NCI-H2029 (cell line): ENCODE measurements at regions not wholly inside any gene's neighbourhood (a gene's known extent, or its start where the extent isn't known, plus 50 kb on each side); places are given as distances from the start of the nearest gene placed in this dataset.

Experiments
- DNase-seq: peaks from one replicate; lab custom pipeline; 2025; lab: John Stamatoyannopoulos, UW

DNA sequence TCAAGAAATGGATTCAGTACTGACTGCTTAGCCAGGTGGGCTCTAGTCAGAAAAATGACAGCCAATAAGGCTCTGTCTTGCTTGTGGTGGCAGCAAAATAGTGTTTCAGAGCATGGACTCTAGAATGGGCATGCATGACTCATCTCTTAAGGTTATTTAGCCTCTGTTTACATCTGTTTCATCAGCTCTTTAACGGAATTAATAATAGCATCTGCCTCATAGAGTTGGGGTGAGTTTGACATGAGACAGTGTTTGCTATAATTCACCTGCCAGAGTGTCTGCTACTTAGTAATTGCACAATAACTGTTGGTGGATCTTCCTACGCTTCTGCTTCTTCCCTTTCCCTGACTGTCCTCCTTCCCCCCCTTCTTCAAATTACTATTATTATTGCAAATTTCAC lies 350.4 kb upstream of the SEMA6D start:
- DNase-seq, result no peak

GRCh38 chr15:47367726-47368390 lies 349.4 kb upstream of the SEMA6D start:
- no peak for DNase-seq

DNA sequence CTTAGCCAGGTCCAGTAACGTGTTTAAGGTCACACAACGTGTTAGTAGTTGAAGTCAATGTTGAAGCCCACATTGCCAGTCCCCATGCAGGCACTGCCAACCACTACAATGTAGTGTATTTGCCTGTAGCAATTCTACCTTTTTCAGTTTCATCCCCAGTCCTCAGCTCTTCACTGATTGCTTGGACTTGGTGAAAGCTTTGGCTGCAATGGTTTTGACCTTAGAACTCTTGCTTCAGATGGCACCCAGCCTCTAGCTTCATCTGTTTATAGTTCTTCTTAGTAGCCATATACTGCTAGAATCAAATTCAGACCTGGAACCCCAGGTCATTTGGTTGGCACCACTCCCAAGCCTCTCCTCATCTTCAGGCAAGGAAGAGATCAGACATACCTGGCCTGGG lies 345.4 kb upstream of the SEMA6D start:
- no peak for DNase-seq

DNA sequence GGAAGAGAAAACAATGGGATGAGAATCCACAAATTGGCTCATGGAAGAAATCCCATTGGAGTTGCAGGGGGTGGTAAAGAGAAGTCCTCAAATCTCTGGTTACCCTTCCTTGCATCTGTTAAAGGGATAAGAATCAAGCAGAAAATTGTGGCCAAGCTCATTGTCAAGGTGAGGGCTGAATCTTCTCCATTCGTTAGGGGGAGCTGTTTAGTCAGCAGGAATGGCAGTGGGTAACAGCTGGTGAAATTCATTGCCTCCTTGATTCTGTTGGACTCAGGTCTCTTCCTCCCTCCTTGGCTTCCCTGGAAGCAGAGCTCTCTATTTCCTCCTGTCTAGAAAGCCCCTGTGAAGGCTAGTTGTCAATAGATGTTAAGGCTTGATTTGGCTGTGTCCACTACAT lies 343.1 kb upstream of the SEMA6D start:
- DNase-seq, result no peak

DNA sequence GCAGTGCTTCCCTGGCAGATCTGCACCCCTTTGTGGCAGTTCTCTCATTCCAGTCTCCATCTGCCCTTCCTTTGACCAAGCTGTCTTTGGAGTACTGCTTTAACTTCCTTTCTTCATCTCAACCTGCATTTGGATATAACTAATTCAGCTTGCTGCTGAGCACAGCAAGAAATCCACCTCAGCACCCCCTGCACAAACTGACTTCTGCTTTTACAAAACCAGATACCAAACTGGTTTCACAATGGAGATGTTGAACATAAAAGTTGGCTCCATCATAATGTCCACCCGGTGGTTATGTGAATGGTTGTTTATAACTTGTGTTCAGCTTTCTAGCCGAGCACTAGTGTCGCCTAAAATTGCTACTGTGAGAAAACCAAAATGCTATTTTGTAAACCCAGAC lies 341.1 kb upstream of the SEMA6D start:
- no peak for DNase-seq

- DNase-seq, result no peak
Observed at GRCh38 chr15:47377465-47377864, 339.8 kb upstream of the SEMA6D start.

DNA sequence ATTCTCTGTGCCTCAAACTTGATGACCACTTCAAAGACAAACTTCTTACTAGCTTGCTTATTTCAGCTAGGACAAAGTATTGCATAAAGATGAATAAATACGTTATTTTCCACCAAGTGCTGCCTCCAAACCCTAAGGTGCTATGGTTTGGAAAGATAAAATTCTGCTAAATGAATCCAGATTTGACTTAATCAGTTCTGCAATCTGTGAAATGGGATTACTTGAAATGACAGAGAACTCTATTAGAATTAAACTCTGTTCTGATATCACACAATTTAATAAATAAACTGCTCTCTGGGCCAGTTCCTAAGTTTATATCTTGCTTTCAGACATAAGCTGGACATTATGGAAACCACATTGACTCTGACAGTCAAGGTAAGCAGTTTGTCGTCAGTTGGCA lies 338.8 kb upstream of the SEMA6D start:
- no peak for DNase-seq

- no peak for DNase-seq
Observed at GRCh38 chr15:47383102-47383501, 334.2 kb upstream of the SEMA6D start.

GRCh38 chr15:47383801-47384200 lies 333.5 kb upstream of the SEMA6D start:
- DNase-seq, result no peak

- DNase-seq, result no peak
Observed at GRCh38 chr15:47384341-47384740, 333.0 kb upstream of the SEMA6D start.

- no peak for DNase-seq
Observed at GRCh38 chr15:47384776-47385175, 332.5 kb upstream of the SEMA6D start.

DNA sequence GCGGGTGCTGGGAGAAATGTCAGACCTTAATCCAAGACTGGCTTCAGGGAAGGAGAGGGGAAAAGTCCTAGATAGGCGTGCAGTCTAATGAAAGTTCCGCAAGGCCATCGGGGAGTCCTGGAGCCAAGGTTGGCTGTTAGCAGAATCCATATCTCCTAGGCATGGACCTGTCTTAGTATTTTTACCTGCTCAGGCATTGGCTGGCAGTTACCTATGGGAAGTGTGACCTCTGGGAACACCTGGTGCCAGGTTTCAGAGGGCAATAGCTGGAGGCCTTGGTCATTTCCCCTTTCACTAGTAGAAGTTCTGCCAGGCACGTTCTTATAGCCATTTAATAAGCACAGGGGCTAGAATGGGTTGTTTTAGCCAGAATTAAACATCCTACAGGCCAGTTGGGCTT lies 330.8 kb upstream of the SEMA6D start:
- no peak for DNase-seq

GRCh38 chr15:47388299-47388698 lies 329.0 kb upstream of the SEMA6D start:
- DNase-seq, result no peak

- DNase-seq, result no peak
Observed at GRCh38 chr15:47390208-47390765, 327.0 kb upstream of the SEMA6D start.

DNA sequence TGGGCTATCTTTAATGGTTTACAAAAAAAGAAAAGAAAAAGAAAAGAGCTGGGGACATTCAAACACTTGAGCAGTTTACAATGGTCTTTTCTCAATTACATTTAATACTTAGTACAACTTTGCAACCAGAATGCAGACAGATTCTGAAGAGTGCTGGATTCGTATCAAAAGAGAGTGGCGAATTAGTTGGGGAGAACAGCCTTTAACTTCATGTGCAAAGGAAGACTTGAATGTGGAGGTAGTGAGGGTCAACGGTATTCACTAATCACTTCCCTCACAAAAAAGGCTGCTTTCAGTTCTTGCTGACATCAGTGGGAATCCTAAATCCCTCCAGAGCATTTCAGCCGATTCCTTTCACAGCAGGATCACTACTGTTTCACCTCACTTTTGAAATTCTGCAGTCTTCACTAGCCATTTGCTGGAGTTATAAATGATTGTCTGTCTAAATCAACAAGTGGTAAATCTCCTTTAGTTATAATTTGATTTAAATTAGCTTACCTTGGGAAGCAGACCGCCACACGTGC lies 323.0 kb upstream of the SEMA6D start:
- DNase-seq, result no peak

DNA sequence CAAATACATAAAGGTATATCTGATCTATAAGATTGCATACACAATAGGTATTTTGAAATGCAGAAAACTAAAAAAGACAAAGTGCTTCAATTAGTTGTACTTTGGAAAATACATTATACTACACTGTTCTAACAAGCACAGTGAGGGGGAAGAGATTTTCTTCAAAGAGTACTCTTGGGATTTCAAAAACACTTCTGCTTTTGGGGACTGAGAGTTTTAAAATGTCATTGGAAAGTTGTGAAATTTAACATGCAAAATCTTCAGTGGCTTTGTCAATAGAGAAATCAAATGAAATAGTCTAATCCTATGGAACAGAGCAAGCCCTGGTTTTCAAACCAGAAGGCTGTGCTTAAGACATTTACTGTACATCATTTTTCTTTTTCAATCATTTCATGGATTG lies 322.2 kb upstream of the SEMA6D start:
- DNase-seq, result no peak

- no peak for DNase-seq
Observed at GRCh38 chr15:47397655-47398054, 319.6 kb upstream of the SEMA6D start.

DNA sequence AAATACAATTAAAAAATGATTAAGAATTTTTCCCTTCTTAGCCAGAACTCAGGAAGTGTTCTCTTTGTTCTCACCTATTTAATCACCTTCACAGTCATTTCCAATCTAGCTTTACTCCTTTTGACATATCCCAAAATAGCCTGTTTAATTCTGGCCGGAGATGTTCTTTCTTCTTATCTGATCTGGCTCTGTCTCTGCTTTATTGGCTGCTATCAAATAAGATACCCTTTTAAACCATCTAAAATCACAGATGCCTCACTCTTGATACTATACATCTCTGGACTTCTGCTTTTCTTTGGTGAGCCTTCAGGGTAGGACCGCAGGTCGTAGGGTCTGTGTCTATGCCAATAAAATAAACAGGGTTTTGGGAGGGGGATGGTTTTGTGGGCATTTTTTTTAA lies 319.2 kb upstream of the SEMA6D start:
- DNase-seq, result no peak

DNA sequence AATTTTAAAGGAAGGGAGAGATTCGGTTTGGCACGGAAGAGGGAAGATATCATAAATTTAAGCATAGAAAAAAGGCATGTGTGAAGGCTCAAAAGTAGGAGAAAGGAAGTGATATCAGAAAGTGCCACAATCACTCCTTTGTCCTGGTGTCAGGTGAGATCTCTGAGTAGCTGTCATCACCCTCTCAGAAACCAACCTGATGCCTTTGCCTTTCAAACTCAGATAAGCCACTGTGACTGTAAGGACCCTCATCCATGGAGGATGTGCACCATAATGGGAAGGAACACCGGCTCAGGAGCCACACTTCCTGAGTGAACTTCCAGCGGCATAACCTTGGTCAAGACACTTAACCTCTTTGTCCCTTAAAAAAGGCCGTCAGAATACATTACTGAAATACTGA lies 318.7 kb upstream of the SEMA6D start:
- DNase-seq, result no peak

DNA sequence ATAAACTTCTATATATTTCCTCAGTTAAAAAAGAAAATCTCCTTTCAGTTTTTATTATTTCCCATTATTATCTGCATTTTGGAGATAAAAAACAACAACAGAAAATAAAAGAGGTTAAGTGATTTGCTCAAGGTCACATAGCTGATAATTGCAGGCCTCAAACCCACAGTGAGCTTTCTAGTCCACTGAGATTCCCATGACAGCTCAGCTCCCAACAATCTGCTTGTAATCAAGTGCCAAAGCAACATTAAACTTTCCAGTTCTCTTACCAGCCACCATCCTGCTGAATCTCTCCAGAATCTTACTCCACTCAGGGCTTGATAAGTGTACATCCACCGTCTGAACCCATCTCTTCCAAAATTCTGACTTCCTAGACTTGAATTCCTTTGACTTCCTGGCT lies 318.2 kb upstream of the SEMA6D start:
- DNase-seq, result no peak

- DNase-seq, result no peak
Observed at GRCh38 chr15:47400603-47401002, 316.7 kb upstream of the SEMA6D start.

GRCh38 chr15:47401427-47401826 lies 315.9 kb upstream of the SEMA6D start:
- DNase-seq, result no peak

- DNase-seq, result no peak
Observed at GRCh38 chr15:47402829-47403228, 314.5 kb upstream of the SEMA6D start.

DNA sequence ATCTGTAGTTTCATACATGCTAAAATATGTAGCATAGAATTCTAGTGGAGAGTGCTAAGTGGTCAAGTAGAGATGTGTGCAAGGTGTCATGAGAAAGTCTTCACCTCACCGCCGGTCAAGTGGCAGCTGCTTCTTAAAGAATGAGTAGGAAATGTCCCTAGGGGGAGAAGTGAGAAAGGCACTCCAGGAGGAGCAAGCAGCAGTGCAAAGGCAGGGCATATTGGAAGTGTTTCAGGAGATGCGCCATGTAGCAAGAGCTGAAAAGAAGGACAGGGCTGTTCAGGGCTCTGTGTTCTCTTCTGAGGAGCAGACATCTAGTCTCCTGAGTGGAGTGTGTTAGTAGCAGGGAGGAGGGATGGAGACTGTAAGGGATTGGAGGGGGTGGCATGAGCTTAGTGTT lies 312.4 kb upstream of the SEMA6D start:
- no peak for DNase-seq
